NCI-H2029 (cell line): ENCODE measurements at regions not wholly inside any gene's neighbourhood (a gene's known extent, or its start where the extent isn't known, plus 50 kb on each side); places are given as distances from the start of the nearest gene placed in this dataset.
"Not testable (repeated sequence)": the region's sequence is repeated elsewhere in the genome, so short reads cannot be mapped to it uniquely, and the experiment has no call there.

Source experiments
- DNase-seq: peaks from one replicate; lab custom pipeline; 2025; lab: John Stamatoyannopoulos, UW

- no peak for DNase-seq
These were observed 128.1 kb upstream of the TRPC4 start for GRCh38 chr13:37997641-37998040.

GRCh38 chr13:37995092-37995491 lies 125.5 kb upstream of the TRPC4 start:
- peak; percentile 7 for DNase-seq

- no peak for DNase-seq
These were observed 117.2 kb upstream of the TRPC4 start for GRCh38 chr13:37986811-37987210.

- no peak for DNase-seq
These were observed 115.7 kb upstream of the TRPC4 start for GRCh38 chr13:37985281-37985680.

- DNase-seq, result no peak
These were observed 114.8 kb upstream of the TRPC4 start for GRCh38 chr13:37984357-37984756.

- no peak for DNase-seq
These were observed 112.4 kb upstream of the TRPC4 start for GRCh38 chr13:37981932-37982331.

- DNase-seq, result no peak
These were observed 109.1 kb upstream of the TRPC4 start for GRCh38 chr13:37978680-37979079.

GRCh38 chr13:37968555-37968954 lies 99.0 kb upstream of the TRPC4 start:
- no peak for DNase-seq

GRCh38 chr13:37966266-37966665 lies 96.7 kb upstream of the TRPC4 start:
- DNase-seq, result no peak

- no peak for DNase-seq
These were observed 90.9 kb upstream of the TRPC4 start for GRCh38 chr13:37960427-37960826.

- DNase-seq, result no peak
These were observed 89.7 kb upstream of the TRPC4 start for GRCh38 chr13:37959284-37959683.

GRCh38 chr13:37956536-37956935 lies 87.0 kb upstream of the TRPC4 start:
- DNase-seq, result no peak

GRCh38 chr13:37954597-37954996 lies 85.0 kb upstream of the TRPC4 start:
- not testable (repeated sequence) for DNase-seq

GRCh38 chr13:37954191-37954590 lies 84.6 kb upstream of the TRPC4 start:
- DNase-seq, result no peak

GRCh38 chr13:37953696-37954095 lies 84.1 kb upstream of the TRPC4 start:
- DNase-seq, result no peak

GRCh38 chr13:37950016-37950415 lies 80.4 kb upstream of the TRPC4 start:
- DNase-seq, result no peak

GRCh38 chr13:37947419-37948140 lies 78.0 kb upstream of the TRPC4 start:
- DNase-seq, result no peak

- no peak for DNase-seq
These were observed 76.3 kb upstream of the TRPC4 start for GRCh38 chr13:37945651-37946575.

- DNase-seq, result no peak
These were observed 75.4 kb upstream of the TRPC4 start for GRCh38 chr13:37944869-37945442.

- no peak for DNase-seq
These were observed 74.7 kb upstream of the TRPC4 start for GRCh38 chr13:37944081-37944868.

- DNase-seq, result no peak
These were observed 73.4 kb upstream of the TRPC4 start for GRCh38 chr13:37942929-37943328.
